ENCODE measurements at regions not wholly inside any gene's neighbourhood (a gene's known extent, or its start where the extent isn't known, plus 50 kb on each side); places are given as distances from the start of the nearest gene placed in this dataset.

DNA sequence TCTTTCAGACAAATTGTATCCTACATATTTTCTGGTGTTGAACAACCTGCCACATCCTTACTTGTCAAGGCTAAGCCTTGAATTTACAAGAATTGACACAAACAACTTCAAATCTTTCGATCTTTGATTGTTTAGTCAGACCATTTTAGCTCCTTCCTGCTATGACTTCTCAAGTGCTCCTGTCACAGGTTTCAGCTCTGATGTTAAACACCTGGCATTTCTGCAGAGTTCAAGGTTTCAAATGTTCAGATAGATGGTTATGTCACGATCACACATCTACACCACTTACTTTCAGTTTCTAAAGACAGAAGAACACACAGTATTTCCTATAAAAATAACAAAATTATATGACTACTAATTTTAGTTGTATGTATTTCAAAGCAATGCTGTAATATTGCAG, 84.0 kb downstream of the RND3 start:
- no peak for ATAC-seq (ENCODE audit: low FRiP score)
- TF ChIP-seq CTCF (IDR thresholded peaks at IDR 0.05) = no peak
- DNase-seq (ENCODE audit: low spot score) = no peak

DNA sequence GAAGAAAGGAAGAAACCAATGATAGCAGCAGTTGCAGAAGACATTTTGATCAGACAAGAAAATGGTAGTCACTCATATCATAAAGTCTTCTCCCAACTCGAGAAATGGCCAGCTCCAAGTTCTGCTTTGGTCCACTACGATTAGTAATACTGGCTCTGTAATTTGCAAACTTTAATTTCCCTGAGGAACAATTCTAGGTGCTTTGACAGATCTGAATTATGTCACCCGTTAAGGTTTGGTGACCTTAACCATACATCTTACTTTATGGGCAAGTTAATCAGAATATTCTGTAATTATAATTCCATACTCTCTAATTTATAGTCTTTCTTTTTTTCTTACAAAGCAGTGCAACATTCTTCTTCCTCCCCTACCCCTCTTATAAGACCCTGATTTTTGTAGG, 84.5 kb downstream of the RND3 start:
- TF ChIP-seq CTCF (IDR thresholded peaks at IDR 0.05) = no peak
- ATAC-seq (ENCODE audit: low FRiP score) = no peak
- no peak for DNase-seq (ENCODE audit: low spot score)

DNA sequence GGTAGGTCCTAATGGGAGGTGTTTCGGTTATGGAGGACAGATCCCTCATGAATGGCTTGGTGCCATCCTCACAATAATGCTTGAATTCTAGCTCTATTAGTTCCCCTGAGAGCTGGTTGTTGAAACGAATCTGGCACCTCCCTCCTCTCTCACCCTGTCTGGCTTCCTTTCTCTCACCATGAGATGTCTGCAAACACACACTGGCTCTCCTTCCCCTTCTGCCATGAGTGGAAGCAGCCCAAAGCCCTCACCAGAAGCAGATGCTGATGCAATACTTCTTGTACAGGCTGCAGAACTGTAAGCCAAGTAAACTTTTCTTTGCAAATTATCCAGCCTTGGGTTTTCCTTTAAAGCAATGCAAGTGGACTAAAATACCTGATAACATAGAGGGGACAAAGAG, 86.6 kb downstream of the RND3 start:
- DNase-seq (ENCODE audit: low spot score) = no peak
- no peak for TF ChIP-seq CTCF (IDR thresholded peaks at IDR 0.05)
- no peak for ATAC-seq (ENCODE audit: low FRiP score)

DNA sequence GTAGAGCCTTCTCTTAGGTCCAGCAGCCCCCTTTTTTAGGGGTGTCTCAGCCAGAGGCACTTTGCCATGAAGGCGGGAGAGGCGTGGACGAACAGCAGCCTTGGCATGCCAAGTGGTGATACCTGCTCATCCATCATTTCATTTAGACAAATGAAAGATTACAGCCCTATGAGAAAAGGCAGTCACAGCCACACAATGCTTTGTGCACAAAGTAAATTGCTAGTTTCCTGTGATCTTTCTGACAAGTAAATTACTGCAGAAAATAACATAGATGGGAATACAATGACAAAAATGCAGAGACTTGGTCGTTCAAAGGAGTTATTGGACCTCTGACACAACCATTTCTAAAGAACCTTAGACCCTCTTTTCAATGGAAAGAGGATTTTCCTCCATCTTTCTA, 94.9 kb downstream of the RND3 start:
- TF ChIP-seq CTCF (IDR thresholded peaks at IDR 0.05) = no peak

GRCh38 chr2:150391779-150392178, 95.7 kb downstream of the RND3 start:
- no peak for ATAC-seq (ENCODE audit: low FRiP score)
- no peak for TF ChIP-seq CTCF (IDR thresholded peaks at IDR 0.05)
- DNase-seq (ENCODE audit: low spot score) = no peak

More for the DNA sequence above, 94.9 kb downstream of the RND3 start:
- no peak for ATAC-seq (ENCODE audit: low FRiP score)
- DNase-seq (ENCODE audit: low spot score) = no peak

DNA sequence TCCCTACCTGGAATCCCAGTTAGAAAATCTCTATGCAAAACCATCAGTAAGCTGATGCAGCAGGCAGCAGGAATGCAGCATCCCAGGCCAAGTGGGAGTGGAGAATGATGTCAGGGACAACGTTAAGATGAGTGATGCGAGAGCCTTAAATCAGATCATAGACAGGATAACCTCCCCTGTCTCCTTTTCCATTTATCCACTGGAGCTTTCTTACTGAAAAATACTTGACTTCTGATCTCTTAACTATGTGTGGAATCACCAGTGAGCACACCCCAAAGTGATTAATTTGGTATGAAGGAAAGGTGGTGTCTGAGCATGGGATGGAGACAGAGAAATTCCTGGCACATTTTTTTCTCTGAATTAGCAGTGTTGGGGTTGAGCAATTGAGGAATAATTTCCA, 98.0 kb downstream of the RND3 start:
- ATAC-seq (ENCODE audit: low FRiP score) (peak; percentile 75), DNase-seq (ENCODE audit: low spot score) (no peak)
- no peak for TF ChIP-seq CTCF (IDR thresholded peaks at IDR 0.05)

DNA sequence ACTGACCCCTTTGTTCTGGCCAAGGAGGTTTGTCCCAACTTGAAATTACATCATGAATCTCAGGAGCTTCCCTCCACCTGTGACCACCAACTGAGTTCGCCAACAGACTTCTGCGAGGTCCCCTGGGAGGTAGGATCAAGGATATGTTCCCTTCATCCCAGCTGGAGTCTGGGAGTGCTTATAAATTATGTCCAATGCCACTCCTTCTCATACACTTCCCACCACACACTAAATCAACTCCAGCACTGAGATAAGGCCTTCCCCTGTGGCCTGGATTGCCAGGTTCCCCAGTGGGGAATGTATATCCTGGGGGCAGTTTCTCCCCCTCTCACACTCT, 99.2 kb downstream of the RND3 start:
- ATAC-seq (ENCODE audit: low FRiP score) (no peak), DNase-seq (ENCODE audit: low spot score) (no peak)
- TF ChIP-seq CTCF (IDR thresholded peaks at IDR 0.05) = no peak

Measured in omental fat pad (tissue), 3 donors.